ENCODE measurements at regions not wholly inside any gene's neighbourhood (a gene's known extent, or its start where the extent isn't known, plus 50 kb on each side); places are given as distances from the start of the nearest gene placed in this dataset.

DNA sequence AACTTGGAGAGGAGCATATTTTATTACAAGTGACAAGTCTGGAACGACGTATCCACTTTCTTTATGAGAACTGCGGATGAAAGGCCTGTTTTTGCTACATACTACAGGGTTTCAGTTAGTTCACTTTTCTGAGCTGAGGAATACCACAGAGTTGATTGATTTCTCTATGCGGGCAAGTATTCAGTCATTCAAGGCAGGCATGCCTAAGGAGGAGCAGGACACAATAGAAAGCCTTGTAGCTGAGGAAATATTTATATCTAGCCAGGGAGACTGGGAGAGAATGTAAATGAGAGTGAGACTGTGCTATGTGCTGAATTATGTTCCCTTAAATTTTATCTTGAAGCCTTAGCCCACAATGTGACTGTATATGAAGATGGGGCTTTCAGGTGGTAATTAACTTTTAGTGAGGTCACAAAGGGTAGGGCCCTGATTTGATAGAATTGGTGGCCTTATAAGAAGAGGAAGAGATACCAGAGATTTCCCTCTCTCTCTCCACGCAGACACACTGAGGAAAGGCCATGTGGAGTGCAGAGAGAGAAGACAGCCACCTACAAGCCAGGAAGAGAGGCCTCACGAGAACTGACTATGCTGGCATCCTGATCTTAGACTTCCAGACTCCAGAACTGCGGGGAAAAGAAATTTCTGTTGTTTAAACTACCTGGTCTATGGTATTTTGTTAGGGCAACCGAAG is 459.0 kb upstream of the ATP2B1 start:
- DNase-seq (ENCODE audit: low read depth in 2 of 3, low spot score in 2 of 3), result no peak

DNA sequence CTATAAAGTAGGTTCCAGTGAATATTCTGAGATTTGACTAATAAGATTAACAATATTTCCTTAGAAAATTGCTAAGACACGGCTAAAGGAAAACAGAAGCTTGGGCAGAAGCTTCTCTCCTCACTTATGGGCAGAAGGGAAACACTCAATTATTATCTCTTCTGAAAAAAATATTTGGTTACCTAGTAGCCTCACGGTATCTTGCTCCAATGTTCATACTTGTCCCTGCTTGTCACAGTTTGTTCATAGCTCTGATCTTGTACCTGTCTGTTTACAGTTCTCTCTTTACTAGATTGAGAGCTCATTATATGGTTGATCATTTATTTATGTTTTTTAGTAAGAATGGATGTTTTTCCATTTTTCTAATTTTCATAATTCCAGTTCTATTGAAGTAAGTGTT is 458.0 kb upstream of the ATP2B1 start:
- DNase-seq (ENCODE audit: low read depth in 2 of 3, low spot score in 2 of 3), result no peak

- no peak for DNase-seq (ENCODE audit: low read depth in 2 of 3, low spot score in 2 of 3)
Measured at GRCh38 chr12:90166012-90166411, 457.4 kb upstream of the ATP2B1 start.

DNA sequence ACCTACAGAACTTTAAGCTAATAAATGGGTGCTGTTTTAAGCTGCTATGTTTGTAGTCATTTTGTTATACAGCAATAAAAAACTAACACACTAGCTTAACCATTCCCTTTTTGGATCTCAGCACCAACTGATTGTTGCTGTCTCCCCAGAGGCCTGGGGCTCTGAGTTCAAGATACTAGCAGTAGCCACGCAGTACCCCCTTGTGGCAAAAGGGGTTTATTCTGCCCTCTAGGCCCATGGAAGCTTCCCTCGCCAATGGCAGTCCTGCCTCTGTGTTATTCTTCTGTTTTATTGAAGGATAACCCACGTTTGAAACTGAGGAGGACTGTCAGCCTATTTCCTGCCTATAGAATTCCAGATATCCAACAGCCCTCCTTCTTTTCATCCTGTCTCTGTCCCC is 455.3 kb upstream of the ATP2B1 start:
- no peak for DNase-seq (ENCODE audit: low read depth in 2 of 3, low spot score in 2 of 3)

- DNase-seq (ENCODE audit: low read depth in 2 of 3, low spot score in 2 of 3), result no peak
Measured at GRCh38 chr12:90153827-90154226, 445.2 kb upstream of the ATP2B1 start.

GRCh38 chr12:90152897-90153624 is 444.4 kb upstream of the ATP2B1 start:
- no peak for DNase-seq (ENCODE audit: low read depth in 2 of 3, low spot score in 2 of 3)

GRCh38 chr12:90151491-90152015 is 442.9 kb upstream of the ATP2B1 start:
- no peak for DNase-seq (ENCODE audit: low read depth in 2 of 3, low spot score in 2 of 3)

DNA sequence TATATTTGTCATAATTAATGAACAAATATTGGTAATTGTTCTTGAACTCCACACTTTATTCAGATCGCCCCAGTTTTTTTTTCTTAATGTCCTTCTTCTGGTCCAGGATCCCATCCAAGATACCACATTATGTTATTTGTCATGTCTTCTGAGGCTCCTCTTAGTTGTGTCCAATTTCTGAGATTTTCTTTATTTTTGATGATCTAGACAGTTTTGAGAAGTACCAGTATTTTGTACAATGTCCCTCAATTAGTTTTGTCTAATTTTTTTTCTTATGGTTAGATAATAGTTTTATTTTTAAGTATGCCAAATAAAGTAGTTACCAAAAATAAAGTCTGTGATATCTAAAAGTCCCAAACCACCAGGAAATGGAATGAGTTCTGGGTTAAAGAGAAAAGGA is 440.8 kb upstream of the ATP2B1 start:
- no peak for DNase-seq (ENCODE audit: low read depth in 2 of 3, low spot score in 2 of 3)

DNA sequence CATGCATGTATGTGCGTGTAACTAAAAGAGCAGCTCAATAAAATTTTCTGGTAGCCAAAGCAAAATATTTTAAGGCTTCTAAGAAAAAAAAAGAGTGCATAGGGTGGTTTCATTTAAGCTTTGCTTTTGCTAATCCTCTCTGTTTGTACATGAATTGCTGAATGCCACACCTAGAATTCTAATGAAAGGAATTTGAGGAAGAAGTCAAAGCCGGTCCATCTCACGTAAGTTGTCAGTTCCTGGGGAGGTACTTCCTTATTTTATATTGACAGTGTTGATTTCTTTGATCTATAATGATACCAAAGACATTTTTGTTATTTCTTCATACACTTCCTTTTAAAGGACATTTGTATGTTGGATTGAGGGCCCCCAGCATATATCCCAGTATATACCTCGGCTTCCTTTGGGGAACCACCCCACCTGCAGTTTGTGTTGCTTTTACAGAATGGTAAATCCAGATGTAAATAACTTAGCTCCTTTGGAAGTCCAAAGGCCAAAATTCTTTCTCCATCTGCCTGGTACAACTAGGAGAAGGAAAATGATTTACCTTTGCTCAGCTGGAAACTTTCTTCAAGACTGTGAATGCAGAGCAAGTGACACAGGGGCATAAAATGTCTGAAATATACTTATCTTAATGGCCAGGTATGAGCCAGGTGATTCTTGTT is 420.9 kb upstream of the ATP2B1 start:
- no peak for DNase-seq (ENCODE audit: low read depth in 2 of 3, low spot score in 2 of 3)

GRCh38 chr12:90128526-90128925 is 419.9 kb upstream of the ATP2B1 start:
- DNase-seq (ENCODE audit: low read depth in 2 of 3, low spot score in 2 of 3), result no peak

DNA sequence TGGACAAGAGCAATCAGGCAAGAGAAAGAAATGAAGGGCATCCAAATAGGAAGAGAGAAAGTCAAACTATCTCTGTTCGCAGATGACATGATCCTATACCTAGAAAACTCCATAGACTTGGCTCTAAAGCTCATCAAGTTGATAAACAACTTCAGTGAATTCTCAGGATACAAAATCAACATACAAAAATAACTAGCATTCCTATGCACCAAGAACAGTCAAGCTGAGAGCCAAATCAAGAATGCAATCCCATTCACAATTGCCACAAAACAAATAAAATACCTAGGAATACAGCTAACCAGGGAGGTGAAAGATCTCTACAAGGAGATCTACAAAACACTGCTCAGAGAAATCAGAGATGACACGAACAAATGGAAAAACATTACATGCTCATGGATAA is 417.5 kb upstream of the ATP2B1 start:
- DNase-seq (ENCODE audit: low read depth in 2 of 3, low spot score in 2 of 3), result no peak

- DNase-seq (ENCODE audit: low read depth in 2 of 3, low spot score in 2 of 3), result no peak
Measured at GRCh38 chr12:90124914-90125313, 416.3 kb upstream of the ATP2B1 start.

DNA sequence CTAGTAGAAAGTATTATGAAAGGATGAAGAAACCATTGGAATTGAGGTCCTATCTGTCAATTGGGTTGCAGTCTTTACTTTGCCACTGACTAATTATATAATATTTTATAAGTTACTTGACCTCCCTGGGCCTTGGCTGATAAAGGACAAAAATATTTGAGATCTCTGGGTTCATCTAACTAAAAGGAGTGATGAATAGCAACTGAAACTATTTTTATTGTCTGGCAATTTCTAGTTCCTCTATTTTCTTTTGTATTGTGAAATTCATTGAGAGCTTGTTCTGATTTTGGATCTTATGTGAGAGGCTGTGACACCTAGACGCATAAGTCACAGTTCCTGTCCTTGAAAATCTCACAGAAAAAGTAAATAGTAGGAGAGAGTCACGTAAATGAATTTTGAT is 415.7 kb upstream of the ATP2B1 start:
- no peak for DNase-seq (ENCODE audit: low read depth in 2 of 3, low spot score in 2 of 3)

- DNase-seq (ENCODE audit: low read depth in 2 of 3, low spot score in 2 of 3), result no peak
Measured at GRCh38 chr12:90122681-90123080, 414.0 kb upstream of the ATP2B1 start.

GRCh38 chr12:90120627-90121026 is 412.0 kb upstream of the ATP2B1 start:
- no peak for DNase-seq (ENCODE audit: low read depth in 2 of 3, low spot score in 2 of 3)

DNA sequence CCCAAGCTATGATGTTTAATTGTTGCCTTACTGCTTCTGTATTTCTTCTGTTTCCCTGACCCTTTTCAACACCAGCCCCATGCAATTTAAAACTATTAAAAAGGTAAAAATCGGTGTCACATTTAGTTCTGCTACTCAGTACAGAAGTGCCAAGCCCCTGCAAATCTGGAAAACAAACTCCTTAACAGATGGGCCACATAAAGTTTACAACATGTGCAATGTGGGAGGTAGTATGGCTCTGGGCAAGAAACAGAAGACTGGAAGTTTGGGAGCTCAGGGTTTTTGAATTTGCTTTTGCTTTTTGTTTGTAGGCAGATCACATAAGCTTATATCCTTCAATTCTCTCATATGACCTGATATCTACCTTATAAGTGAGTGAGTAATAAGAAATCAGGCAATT is 404.0 kb upstream of the ATP2B1 start:
- no peak for DNase-seq (ENCODE audit: low read depth in 2 of 3, low spot score in 2 of 3)

- no peak for DNase-seq (ENCODE audit: low read depth in 2 of 3, low spot score in 2 of 3)
Measured at GRCh38 chr12:90111791-90112580, 403.3 kb upstream of the ATP2B1 start.

DNA sequence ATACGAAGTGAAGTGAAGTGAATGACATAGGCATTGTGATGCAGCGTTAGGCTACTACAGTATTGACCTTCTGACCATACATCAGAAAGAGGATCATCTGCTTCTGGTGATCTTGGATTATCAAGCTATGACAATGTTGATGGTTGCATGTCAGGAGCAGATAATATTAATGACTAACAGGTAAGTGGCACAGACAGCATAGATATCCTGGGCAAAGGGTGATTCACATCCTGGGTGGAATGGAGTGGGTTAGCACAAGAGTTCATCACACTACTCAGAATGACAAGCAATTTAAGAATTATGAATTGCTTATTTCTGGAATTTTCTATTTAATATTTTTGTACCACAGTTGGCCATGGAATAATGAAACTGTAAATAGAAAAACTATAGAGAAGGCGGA is 397.9 kb upstream of the ATP2B1 start:
- no peak for DNase-seq (ENCODE audit: low read depth in 2 of 3, low spot score in 2 of 3)

- DNase-seq (ENCODE audit: low read depth in 2 of 3, low spot score in 2 of 3), result no peak
Measured at GRCh38 chr12:90102957-90103652, 394.5 kb upstream of the ATP2B1 start.

GRCh38 chr12:90100579-90100978 is 391.9 kb upstream of the ATP2B1 start:
- DNase-seq (ENCODE audit: low read depth in 2 of 3, low spot score in 2 of 3), result no peak

DNA sequence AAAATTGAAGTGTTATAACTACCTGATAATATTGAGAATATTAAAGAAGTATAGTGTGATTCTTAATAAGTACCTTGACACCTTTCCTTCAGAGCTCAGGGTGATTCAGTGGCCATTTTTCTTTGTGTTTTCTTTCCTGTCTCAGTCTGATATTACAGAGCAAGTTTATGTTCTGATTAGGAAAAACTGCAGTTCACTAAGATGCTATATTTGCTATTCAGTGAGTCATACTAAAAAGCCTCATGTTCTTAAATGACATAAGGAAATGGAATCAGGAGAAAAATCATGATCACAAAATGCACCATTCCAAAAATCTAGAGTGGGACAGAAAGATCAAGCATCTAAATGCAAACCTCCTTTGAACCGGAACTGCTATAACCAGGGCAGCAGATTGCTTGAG is 390.6 kb upstream of the ATP2B1 start:
- DNase-seq (ENCODE audit: low read depth in 2 of 3, low spot score in 2 of 3), result no peak
